Prostate gland (tissue), 2 donors: ENCODE measurements at regions not wholly inside any gene's neighbourhood (a gene's known extent, or its start where the extent isn't known, plus 50 kb on each side); places are given as distances from the start of the nearest gene placed in this dataset.

Experiments
- CTCF ChIP-seq, 4 experiments: fragments of 200-600 bp in 2 of 4; fragments of 450-650 bp in 2 of 4; sonication (generic) in 2 of 4; IDR thresholded peaks; 1 replicate in 3 of 4; 2 replicates in 1 of 4; pipeline ENCODE4 v1.5.1; 2016 to 2019; ENCODE audit warnings: antibody characterized with exemption in 4 of 4, mild to moderate bottlenecking in 2 of 4, moderate library complexity in 2 of 4
- POLR2A ChIP-seq: fragments of 450-650 bp; IDR thresholded peaks from one replicate; pipeline ENCODE4 v1.6.1; 2016; ENCODE audit warnings: antibody characterized with exemption, mild to moderate bottlenecking

- TF ChIP-seq CTCF (IDR thresholded peaks at IDR 0.05), result no peak
- TF ChIP-seq POLR2A, result no peak
These were observed 104.7 kb upstream of the GSE1 start for GRCh38 chr16:85508388-85508787.
